GM18502 (cell line): ENCODE measurements at regions not wholly inside any gene's neighbourhood (a gene's known extent, or its start where the extent isn't known, plus 50 kb on each side); places are given as distances from the start of the nearest gene placed in this dataset.
"Not testable (repeated sequence)": the region's sequence is repeated elsewhere in the genome, so short reads cannot be mapped to it uniquely, and the experiment has no call there.

Experiments used
- ATAC-seq: cut with Tn5 transposase; IDR thresholded peaks from one replicate; pipeline ENCODE4 v1.9.1; 2021; ENCODE audit warnings: mild to moderate bottlenecking; ENCODE audit not compliant: unreplicated experiment, poor library complexity

DNA sequence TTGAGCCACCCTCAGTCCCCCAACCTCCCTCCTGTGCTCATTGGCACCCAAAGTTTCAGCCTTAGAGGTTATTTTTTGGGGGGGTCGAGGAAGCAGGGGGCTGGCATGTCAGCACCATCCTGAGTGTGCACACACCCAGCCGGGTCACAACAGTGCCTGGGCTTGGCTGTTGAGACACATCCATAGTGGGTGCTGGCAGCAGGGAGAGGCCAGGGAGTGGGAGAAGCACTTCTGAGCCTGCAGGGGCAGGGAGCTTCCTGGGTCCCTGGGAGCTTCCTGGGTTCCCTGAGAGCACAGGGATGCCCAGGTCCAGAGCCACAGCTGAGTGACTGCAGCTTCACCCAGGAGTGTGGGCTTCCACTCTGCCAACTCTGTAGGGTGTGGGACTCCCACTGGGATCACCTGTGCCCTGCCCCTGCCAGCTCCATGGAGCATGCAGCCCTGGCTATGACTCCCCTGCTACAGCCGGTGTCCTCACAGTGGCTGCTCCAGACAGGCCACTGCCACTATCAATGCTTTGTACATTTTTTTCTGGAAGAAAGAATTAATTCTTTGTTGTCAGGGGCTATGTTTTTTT, 240.4 kb downstream of the PTGER3 start:
- no peak for ATAC-seq

DNA sequence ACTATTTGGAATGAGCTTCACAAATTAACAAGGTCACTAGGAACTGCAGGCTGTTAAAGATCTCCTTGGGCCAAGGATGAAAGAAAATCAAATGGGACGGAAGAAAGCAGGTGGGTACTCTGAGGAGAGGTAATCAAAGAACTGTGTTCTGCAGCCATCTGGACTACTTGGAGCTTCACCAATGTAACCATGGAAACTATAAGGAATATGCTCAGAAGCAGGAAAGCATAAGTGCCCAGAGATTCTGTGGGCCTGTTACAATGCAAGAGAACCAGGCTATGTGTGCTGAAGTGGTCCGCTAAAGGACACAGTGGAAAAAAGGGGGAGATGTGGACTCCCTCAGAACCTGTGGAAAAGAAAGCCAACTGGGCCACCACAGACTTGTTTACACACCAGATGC, 238.5 kb downstream of the PTGER3 start:
- ATAC-seq: no peak

DNA sequence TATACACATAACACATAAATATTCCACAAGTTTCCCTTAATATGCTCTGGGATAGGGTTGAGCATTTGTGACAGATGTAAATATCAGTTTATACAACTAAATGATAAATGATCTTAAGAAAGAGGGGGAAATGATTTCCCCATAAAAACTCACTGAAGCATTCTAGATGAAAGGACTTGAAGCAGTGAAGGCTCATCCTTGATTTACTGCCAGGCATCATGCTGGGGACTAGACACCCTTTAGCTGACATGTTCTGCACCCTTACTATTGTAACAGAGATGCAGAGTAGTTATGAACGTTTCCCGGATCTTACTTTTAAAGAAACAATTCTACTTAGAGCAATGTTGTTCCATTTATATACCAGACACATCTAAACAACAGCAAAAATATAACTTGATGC, 235.8 kb downstream of the PTGER3 start:
- no peak for ATAC-seq

DNA sequence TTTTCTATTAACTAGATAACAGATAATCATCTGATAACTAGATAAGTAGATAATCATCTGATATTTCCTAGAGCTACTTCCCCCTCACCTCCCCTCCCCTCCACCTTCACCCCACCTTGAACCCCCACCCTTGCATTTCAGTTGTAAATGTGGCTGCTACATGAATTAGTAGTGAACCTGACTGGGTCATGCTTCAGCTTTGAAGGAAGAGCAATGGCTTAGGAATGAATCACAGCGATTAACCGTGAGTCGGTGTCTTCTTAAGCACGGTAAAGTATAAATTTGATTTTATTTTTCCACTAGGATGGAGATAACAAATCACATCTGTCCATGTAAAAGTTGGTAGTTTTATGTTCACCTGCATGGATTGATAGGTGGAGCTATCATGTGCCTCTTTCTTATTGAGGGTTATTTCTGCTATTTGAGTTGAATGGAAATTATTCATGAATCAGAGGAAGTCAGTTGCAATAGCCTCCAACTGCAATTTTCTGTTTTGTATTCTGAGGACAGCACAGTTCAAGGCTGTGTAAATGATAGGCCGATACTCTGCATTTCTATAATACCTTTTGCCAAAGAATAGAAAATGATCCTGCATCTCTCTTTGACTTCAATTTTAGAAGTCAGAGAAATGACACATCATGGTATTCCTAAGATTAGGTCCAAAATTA, 235.0 kb downstream of the PTGER3 start:
- ATAC-seq: no peak

DNA sequence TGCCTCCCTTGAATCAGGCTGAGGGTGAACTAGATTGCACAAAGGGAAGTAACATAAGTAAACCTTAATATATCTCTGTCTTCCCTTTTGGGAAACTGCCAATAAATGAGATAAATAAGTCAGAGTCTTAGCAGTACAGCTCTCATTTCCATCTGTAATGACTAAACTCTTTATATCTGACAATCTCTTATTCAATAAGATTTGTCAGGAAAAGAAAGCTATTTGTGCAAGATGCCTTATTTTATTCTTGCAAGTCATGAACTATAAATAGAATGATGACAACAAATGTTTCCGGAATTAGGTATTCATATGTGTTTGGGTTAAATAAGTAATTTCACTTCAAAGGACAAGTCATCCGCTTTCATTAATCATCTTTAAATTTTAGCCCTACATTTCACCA, 229.2 kb downstream of the PTGER3 start:
- no peak for ATAC-seq

DNA sequence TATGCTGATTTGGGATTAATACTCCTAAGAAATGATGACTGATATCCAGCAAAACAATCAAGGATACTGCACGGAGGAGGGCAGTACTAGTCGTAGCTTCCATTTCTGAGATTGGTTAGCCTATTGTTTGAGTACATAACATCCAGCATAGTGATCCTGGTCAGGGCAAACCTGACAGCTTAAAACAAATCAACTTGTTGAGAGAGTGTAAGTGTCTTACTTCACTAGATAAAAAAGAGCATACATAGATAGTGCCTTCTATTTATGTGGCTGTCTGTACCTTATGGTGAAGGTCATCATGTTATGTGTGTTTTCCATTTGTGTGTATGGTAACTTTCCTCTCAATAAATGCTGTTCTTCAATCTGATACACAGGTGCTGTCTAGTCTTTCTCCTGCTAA, 228.4 kb downstream of the PTGER3 start:
- no peak for ATAC-seq

DNA sequence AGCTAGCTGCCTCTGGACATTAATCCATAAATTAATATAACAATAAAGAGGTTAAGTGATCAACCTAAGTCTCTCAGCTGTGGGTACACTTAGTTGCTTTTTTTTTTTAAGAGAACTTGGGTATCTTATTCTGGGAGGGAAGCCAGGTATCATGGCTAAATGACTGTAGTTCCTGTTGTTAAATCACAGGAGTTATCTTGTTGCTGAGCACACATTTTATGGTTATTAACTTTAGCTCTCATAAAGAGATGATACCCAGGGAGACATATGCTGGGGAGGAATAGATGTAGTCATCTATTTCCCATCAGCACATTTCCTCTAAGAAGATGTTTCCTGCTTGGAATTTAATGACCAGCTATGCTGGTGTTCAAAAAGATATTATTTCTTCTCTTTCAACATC, 227.8 kb downstream of the PTGER3 start:
- no peak for ATAC-seq

DNA sequence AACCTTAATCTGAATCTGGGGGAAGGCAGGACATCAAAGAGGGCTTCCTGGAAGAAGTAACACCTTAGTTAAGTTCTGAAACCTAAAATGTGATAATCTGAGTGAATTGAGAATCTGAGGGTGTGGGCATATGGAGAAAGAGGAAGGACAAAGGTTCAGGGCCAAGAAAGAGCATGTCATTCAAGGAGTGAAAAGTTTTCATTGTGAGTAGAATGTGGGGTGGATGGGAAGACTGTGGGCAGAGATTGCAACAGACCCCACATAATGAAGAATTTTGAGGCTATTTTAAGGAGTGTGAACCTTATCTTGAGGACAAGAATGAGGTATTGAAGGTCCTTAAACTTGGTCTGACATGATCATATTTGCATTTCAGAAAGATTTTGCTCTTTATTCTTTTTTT, 227.2 kb downstream of the PTGER3 start:
- ATAC-seq: no peak

DNA sequence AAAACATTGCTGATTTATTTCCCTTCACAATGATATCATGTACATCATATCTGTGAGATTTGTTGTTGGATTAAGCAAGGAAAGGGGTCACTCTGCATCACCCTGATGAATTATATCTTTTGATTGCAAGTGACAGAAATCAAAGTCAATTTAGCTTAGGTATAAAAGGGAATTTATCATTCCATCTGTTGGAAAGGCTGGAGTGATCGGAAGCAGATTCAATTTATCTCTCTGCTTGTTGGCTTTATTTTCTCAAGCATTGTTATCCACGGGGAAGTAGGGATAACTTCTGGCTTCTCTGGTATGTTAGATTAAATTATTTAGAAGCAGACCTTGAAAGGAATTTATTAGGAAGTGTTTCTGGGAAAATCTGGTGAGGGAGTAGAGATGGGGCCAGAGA, 226.6 kb downstream of the PTGER3 start:
- no peak for ATAC-seq

DNA sequence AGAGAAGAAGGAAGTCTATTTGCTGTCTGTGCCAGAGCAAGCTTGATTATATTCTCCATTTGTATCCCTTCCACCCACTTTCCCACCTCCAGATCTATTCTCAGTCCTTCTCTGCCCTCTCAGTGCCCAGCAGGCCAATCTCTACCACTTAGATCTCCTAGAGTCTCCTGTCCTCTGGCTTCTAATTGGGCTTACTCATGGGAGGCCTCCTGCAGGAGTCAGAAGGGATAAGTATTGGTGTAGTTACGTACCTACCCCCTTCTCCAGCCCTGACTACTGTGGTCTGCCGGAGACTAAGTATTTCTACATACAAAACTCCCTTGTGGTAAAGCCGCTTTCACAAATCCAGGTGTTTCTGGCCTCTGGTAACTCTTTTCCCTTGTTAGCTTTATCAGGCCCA, 221.2 kb downstream of the PTGER3 start:
- no peak for ATAC-seq

DNA sequence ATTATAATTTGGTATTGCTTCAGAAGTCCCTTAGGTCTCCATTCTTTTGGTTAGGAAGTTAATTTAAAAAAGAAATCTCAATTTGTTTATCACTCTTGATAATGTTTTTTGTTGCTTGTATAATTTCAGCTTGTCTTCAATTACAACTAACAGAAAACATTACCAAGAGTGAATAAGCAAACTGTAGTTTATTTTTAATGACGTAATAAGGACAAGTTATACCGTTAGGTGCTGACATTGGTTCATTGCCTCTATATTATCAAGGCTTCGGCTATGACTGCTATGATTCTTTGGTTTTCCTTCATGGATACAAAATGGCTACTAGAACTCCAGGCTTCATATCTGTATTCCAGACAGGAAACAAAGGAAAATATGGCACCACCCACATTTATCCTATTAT, 220.6 kb downstream of the PTGER3 start:
- ATAC-seq: no peak

DNA sequence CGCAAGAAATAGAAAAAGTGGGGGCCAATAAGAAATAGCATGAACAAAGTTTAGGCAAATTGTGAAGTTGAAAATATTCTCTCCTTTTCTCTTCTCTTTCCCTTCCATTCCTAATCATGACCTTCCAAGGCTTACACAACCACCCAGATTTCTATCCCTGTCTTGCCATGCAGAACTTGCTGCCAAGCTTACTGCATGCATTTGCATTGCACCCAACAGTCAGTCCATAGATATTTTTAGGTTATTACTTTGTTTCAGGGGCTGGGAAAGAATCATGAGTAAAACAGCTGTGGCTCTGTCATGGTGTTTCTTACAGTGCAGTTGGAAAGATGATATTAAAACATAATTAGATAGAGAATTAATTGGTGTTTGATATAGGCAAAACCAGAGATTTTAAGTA, 219.4 kb downstream of the PTGER3 start:
- no peak for ATAC-seq

DNA sequence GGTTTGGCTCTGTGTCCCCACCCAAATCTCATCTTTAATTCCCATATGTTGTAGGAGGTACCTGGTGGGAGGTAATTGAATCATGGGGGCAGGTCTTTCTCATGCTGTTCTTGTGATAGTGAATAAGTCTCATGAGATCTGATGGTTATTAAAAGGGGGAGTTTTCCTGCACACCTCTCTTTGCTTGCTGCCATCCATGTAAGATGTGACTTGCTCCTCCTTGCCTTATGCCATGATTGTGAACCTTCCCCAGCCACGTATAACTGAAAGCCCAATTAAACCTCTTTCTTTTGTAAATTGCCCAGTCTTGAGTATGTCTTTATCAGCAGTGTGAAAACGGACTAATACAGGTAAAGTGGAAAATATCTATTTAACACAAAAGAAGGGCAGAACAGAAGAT, 213.3 kb downstream of the PTGER3 start:
- ATAC-seq: not testable (repeated sequence)

DNA sequence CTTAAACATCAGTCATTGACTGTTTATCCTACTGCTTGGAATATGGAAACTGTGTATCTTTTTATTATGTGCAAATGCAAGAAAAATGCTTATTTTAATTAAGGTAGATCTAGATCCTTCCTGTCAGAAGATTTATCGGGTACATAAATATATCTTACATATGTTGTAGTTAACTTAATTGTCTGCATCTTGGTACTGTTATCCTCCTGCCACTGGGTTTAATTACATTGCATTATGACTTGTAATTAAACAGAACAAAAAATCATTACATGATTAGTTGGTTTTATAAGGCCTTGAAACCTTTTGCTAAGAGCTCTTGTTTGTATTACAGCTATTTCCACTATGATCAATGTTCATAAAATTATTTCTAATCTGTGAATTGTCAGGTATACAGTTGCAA, 211.2 kb downstream of the PTGER3 start:
- no peak for ATAC-seq

DNA sequence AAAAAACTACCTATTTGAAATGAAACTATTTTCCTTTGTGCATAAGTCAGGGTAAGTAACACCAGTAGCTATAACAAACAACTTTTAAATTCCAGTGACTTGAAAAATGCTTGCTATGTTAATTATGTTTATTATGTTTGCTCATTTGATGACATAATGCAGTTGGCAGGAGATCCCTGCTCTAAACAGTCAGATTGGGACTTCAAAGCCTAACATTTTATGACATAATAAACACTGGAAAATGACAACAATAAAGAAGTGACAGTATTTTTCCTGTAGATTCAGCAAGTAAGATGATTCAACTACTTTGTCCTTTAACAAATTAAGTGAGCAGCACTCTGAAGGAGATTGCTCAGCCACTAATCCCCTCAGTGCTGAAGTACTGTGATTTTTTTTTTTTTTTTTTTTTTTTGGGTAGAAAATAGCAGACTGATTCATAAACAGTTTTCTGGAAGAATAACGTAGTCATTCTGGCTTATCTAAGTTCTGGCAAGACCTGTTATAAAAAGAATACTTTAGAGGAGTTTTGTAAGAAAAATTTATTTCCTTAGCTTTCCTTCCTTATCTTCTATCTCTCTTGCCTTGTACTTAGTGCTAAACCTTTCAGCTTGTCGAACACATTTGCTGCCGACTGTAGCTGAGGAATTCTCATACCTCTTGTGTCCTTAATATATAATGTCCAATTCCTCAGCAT, 207.2 kb downstream of the PTGER3 start:
- no peak for ATAC-seq

DNA sequence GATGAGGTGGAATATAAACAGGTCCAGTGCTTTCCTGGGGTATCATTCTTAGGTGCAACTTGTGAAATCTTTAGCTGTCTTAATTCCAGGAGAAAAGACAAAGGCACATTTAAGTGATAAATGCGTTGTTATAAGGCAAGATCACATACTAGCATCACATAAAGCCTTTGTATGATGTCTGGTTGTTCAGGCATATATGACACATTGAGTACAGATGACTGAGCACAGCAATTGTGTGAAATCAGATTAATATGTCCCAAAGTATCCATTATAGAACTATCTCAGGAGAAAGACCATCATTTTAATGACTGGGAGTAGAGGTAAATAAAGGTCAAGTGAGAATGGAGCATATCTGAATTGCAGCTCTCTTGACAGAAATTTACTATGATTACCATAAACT, 205.1 kb downstream of the PTGER3 start:
- no peak for ATAC-seq

DNA sequence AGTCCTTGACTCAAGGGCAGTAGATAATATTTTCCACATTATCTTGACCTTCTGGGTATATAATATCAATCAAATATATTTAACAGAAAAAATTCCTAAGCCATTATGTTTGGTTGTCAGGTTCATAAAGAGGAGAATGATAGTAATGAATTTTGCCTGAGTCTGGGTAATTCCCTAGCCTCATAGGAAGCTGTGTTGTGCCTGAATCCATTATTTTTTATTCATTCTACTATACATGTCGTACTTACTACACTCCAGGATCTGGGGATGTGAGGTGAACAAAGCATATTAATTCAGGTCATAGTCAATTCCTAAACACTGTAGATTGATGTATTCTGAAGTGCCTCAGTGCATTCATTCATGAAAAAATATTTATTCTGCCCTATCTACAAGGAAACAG, 204.2 kb downstream of the PTGER3 start:
- ATAC-seq: no peak

DNA sequence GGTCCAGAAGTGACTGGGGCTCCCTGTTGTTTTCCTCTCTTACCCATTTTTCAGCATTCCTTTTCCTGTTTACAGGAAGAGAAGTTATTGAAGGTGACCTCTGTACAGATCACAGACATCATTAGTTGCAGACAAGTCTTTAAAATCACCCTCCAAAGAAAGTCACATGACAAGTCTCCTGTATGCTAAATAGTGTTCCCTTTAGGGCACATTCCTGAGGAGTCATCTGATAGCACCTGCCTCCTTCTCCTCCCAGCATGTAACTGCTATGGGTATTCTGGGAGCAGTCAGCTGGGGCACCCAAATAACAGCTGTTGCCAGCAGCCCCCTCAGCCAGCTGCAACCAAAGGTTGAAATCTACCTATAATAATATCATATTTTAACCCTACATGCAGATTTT, 200.6 kb downstream of the PTGER3 start:
- ATAC-seq: no peak

DNA sequence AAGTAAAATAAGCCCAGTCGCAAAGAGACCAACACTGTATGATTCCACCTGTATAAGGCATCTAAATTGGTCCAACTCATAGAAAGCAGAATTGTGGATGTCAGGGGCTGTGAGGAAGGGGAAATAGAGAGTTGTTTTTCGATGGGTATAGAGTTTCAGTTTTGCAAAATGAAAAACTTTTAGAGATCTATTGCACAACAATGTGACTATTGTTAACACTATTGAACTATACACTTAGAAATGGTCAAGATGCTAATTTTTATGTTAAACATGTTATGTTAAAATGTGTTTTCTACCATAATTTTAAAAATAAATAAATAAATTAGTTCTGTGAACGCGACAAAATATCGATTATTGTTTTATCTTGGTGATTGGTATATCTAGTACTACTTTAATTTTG, 192.4 kb downstream of the PTGER3 start:
- no peak for ATAC-seq

DNA sequence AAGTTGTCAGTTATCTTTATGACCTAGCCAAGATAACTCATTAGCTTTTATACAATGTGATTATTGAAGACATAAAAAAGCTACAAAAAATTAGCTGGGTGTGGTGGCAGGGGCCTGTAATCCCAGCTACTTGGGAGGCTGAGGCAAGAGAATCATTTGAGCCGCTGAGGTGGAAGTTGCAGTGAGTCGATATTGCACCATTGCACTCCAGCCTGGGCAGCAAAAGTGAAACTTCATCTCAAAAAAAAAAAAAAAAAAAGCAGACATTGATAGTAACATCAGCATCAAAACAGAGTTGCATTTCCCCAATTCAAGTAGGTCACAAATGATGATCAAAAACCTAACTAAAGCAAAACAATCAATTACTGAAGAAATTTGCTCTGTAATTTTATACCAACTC, 191.4 kb downstream of the PTGER3 start:
- no peak for ATAC-seq

DNA sequence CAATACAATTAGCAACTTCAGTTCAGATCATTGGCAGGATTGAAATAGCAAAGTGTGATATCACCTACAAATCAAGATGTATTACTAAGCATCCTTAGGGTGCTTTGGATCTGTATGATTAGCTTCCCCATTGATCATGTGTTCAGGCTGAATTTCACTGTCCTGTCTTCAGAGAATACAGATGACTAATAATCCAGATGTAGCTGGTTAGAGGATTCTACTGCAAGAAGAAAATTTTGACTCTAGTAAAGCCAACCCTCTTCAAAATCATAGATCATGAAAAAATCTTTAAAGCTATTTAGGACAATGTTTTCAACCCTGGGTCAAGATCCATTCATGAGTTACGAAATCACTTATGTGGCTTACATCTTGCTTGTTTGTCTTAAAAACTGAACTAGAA, 184.4 kb downstream of the PTGER3 start:
- ATAC-seq: no peak

DNA sequence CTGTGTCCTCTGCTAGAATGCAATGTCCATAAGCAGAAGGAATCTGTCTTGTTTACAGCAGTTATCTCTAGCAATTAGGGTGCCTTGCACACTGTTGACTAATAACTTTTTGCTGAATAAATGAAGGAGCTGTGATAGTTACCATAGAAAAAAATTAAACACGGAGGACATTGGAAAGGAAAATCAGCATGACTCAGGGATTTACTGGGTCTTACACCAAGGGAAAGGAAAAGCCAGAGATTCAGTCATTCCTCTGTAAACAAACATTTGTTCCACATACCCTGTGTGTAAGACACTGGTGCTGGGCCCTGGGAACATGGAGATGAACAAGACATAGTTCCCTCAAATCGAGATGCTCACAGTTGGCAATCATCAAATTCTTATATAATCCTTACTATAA, 183.3 kb downstream of the PTGER3 start:
- ATAC-seq: no peak
